ENCODE measurements at regions not wholly inside any gene's neighbourhood (a gene's known extent, or its start where the extent isn't known, plus 50 kb on each side); places are given as distances from the start of the nearest gene placed in this dataset.

DNA sequence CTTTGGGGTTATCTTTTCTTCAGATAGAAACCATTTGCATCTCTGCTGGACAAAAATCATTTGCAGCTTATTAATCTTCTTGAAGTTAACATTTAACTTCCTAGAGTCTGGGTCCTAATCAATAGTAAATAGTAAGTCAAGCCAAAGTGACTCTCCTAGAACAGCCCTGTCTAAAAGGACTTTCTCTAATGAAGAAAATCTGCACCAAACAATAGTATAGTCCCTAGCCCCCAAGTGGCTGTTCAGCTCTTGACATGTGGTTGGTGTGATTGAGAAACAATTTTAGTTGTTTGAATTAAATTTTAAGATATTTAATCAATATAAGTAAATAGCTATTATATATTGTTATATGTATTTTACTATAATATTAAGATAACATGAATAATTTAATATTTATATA is 64.6 kb upstream of the SHB start:
- POLR2A ChIA-PET: no interaction called here
- CTCF ChIA-PET: no interaction called here
- in situ Hi-C loops (cut with HindIII; ENCODE audit: low pct_unique_long_range_greater_than_20kb, low sequenced_read_pairs): no loop called here
- H3K9me3 ChIP-seq (ENCODE audit: control insufficient read depth, insufficient read depth, low read depth, low read length): no peaks in the 10 kb centered on the region
- no peaks in the 10 kb centered on the region for H3K4me1 ChIP-seq (ENCODE audit: control insufficient read depth, insufficient read depth, low read length)
- H3K27ac ChIP-seq (ENCODE audit: low read length): no peak overlapping the region
- DNase-seq (ENCODE audit: low read depth, low spot score): no peak
- no TSS peak for BruUV-seq (replicated peaks)
- H3K27me3 ChIP-seq (ENCODE audit: control insufficient read depth, insufficient read depth, low read length): peaks cover 2% of the 10 kb centered on the region; the same call in 1 of the 2 replicates
- intact Hi-C loops (cut with micrococcal nuclease; ENCODE audit: unreplicated experiment): no loop called here
- H3K36me3 ChIP-seq (ENCODE audit: control insufficient read depth, insufficient read depth, low read length): no peaks in the 10 kb centered on the region
- no peak overlapping the region for H3K4me3 ChIP-seq (ENCODE audit: low read depth in 2 of 2, low read length in 2 of 2)
- no peak for ATAC-seq
- TF ChIP-seq, protein P1, sequence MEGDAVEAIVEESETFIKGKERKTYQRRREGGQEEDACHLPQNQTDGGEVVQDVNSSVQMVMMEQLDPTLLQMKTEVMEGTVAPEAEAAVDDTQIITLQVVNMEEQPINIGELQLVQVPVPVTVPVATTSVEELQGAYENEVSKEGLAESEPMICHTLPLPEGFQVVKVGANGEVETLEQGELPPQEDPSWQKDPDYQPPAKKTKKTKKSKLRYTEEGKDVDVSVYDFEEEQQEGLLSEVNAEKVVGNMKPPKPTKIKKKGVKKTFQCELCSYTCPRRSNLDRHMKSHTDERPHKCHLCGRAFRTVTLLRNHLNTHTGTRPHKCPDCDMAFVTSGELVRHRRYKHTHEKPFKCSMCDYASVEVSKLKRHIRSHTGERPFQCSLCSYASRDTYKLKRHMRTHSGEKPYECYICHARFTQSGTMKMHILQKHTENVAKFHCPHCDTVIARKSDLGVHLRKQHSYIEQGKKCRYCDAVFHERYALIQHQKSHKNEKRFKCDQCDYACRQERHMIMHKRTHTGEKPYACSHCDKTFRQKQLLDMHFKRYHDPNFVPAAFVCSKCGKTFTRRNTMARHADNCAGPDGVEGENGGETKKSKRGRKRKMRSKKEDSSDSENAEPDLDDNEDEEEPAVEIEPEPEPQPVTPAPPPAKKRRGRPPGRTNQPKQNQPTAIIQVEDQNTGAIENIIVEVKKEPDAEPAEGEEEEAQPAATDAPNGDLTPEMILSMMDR (IDR thresholded peaks at IDR 0.05): no peak
- TF ChIP-seq SIN3A (IDR thresholded peaks at IDR 0.05; ENCODE audit: borderline replicate concordance, insufficient read depth, low read depth, low read length) (no peak), TCF7L2 (IDR thresholded peaks at IDR 0.05; ENCODE audit: low read depth, low read length) (no peak), POLR2AphosphoS5 (IDR thresholded peaks at IDR 0.05; ENCODE audit: low read depth, low read length) (no peak)
- TF ChIP-seq, protein P2, sequence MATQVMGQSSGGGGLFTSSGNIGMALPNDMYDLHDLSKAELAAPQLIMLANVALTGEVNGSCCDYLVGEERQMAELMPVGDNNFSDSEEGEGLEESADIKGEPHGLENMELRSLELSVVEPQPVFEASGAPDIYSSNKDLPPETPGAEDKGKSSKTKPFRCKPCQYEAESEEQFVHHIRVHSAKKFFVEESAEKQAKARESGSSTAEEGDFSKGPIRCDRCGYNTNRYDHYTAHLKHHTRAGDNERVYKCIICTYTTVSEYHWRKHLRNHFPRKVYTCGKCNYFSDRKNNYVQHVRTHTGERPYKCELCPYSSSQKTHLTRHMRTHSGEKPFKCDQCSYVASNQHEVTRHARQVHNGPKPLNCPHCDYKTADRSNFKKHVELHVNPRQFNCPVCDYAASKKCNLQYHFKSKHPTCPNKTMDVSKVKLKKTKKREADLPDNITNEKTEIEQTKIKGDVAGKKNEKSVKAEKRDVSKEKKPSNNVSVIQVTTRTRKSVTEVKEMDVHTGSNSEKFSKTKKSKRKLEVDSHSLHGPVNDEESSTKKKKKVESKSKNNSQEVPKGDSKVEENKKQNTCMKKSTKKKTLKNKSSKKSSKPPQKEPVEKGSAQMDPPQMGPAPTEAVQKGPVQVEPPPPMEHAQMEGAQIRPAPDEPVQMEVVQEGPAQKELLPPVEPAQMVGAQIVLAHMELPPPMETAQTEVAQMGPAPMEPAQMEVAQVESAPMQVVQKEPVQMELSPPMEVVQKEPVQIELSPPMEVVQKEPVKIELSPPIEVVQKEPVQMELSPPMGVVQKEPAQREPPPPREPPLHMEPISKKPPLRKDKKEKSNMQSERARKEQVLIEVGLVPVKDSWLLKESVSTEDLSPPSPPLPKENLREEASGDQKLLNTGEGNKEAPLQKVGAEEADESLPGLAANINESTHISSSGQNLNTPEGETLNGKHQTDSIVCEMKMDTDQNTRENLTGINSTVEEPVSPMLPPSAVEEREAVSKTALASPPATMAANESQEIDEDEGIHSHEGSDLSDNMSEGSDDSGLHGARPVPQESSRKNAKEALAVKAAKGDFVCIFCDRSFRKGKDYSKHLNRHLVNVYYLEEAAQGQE (IDR thresholded peaks at IDR 0.05; ENCODE audit: insufficient read depth in 1 of 2, low read depth in 2 of 2, low read length in 1 of 2): no peak

DNA sequence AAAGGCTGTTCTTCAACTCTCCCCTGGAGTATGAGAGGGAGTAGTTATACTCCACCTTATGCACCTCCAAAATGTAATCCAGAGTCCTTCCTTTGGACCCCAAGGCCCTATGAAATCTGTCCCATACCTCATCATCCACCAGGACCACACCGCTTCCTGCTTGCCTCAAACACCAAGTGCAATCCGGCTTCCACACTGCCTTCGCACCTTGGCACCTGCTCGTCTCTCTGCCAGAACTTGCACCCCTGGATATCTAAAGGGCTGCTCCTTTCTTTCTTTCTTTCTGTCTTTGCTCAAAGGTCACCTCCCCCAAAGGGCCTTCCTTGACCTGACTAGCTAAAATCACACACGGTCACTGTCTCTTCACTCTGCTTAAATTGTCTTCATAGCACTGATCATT is 63.9 kb upstream of the SHB start:
- CTCF ChIA-PET: no interaction called here
- in situ Hi-C loops (cut with HindIII; ENCODE audit: low pct_unique_long_range_greater_than_20kb, low sequenced_read_pairs): no loop called here
- intact Hi-C loops (cut with micrococcal nuclease; ENCODE audit: unreplicated experiment): no loop called here

More for the DNA sequence above, 63.9 kb upstream of the SHB start:
- TF ChIP-seq, protein P2 (IDR thresholded peaks at IDR 0.05; ENCODE audit: insufficient read depth in 1 of 2, low read depth in 2 of 2, low read length in 1 of 2): no peak
- TF ChIP-seq TCF7L2 (IDR thresholded peaks at IDR 0.05; ENCODE audit: low read depth, low read length): no peak
- TF ChIP-seq, protein P1 (IDR thresholded peaks at IDR 0.05): no peak
- TF ChIP-seq SIN3A (IDR thresholded peaks at IDR 0.05; ENCODE audit: borderline replicate concordance, insufficient read depth, low read depth, low read length): no peak
- no peaks in the 10 kb centered on the region for H3K27me3 ChIP-seq (ENCODE audit: control insufficient read depth, insufficient read depth, low read length)
- no TSS peak for BruUV-seq (replicated peaks)
- no peaks in the 10 kb centered on the region for H3K4me1 ChIP-seq (ENCODE audit: control insufficient read depth, insufficient read depth, low read length)
- no peaks in the 10 kb centered on the region for H3K36me3 ChIP-seq (ENCODE audit: control insufficient read depth, insufficient read depth, low read length)
- no peak overlapping the region for H3K27ac ChIP-seq (ENCODE audit: low read length)
- no peak for DNase-seq (ENCODE audit: low read depth, low spot score)
- no peak for ATAC-seq
- no peaks in the 10 kb centered on the region for H3K9me3 ChIP-seq (ENCODE audit: control insufficient read depth, insufficient read depth, low read depth, low read length)
- POLR2A ChIA-PET: no interaction called here
- no peak overlapping the region for H3K4me3 ChIP-seq (ENCODE audit: low read depth in 2 of 2, low read length in 2 of 2)
